ENCODE measurements at regions not wholly inside any gene's neighbourhood (a gene's known extent, or its start where the extent isn't known, plus 50 kb on each side); places are given as distances from the start of the nearest gene placed in this dataset.

GRCh38 chr6:27582928-27583725, 110.2 kb upstream of the ZNF184 start:
- TF ChIP-seq POLR2A (IDR thresholded peaks at IDR 0.05; ENCODE audit: low read depth, low read length): no peak
- TF ChIP-seq CTCF (IDR thresholded peaks at IDR 0.05; ENCODE audit: extremely low read depth in 1 of 2, insufficient read depth in 1 of 2, low read depth in 1 of 2, low read length in 2 of 2): no peak

Data from endothelial cell of umbilical vein (primary cell).